ENCODE measurements at regions not wholly inside any gene's neighbourhood (a gene's known extent, or its start where the extent isn't known, plus 50 kb on each side); places are given as distances from the start of the nearest gene placed in this dataset.

DNA sequence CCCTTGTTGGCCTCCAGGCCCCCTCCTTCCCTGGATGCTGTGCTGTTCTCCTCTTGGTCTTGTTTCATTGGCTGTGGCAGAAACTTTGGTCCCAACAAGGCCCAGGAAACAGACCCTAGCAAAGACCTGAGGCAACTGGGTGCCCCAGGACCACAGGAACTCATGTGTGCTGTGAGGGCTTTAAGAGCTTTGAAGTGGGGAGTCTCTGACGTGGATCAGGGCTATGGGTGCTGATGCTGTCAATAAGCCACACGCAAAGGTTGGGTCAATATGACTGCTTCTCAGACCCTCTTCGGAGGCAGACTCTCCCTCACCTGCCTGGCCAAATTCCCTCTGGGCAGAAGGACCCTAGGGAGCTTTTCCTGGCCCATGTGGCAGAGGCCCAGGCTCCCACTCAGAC, 91.5 kb upstream of the MLN start:
- TF ChIP-seq CTCF (IDR thresholded peaks at IDR 0.05; ENCODE audit: borderline replicate concordance, extremely low read depth, low read length, poor library complexity, severe bottlenecking): no peak
- TF ChIP-seq EZH2 (IDR thresholded peaks at IDR 0.05; ENCODE audit: borderline replicate concordance, low read depth, low read length, severe bottlenecking): no peak

Data from DND-41 (cell line).